ENCODE measurements at regions not wholly inside any gene's neighbourhood (a gene's known extent, or its start where the extent isn't known, plus 50 kb on each side); places are given as distances from the start of the nearest gene placed in this dataset.

- TF ChIP-seq CTCF (IDR thresholded peaks at IDR 0.05) (no peak), POLR2AphosphoS5 (IDR thresholded peaks at IDR 0.05) (no peak), POLR2A (IDR thresholded peaks at IDR 0.05) (no peak), EP300 (IDR thresholded peaks at IDR 0.05; ENCODE audit: low read depth) (no peak)
Observed at GRCh38 chr21:24988941-24989340, 618.3 kb downstream of the MRPL39 start.

Data from transverse colon (tissue), 4 donors.